ENCODE measurements at regions not wholly inside any gene's neighbourhood (a gene's known extent, or its start where the extent isn't known, plus 50 kb on each side); places are given as distances from the start of the nearest gene placed in this dataset.

DNA sequence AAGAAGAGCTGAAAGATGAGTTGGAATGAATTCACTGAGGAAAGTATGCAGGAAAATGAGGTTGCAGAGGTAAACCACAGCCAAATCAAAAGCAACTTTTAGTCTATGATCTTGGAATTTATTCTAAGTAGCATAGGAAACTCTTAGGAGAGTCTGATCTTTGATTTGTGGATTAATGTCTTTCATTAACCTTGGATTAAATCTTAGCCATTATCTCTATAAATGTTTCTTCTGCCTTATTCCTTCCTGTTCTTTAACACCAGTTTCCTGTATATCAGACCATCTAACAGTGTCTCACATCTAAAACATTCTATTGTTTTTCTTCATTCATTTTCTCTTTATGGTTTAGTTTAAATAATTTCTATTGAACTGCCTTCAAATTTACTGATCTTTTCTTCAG lies 187.2 kb upstream of the ANKRD55 start:
- TF ChIP-seq CTCF (conservative IDR thresholded peaks at IDR 0.05; ENCODE audit: low read depth, low read length): no peak
- TF ChIP-seq EZH2 (IDR thresholded peaks at IDR 0.05; ENCODE audit: borderline replicate concordance, low read depth, low read length, poor library complexity, severe bottlenecking): no peak
